ENCODE measurements at regions not wholly inside any gene's neighbourhood (a gene's known extent, or its start where the extent isn't known, plus 50 kb on each side); places are given as distances from the start of the nearest gene placed in this dataset.

GRCh38 chr5:82332886-82333615 lies 54.9 kb upstream of the RPS23 start:
- DNase-seq (ENCODE audit: low spot score), result no peak
- no peak overlapping the region for H3K4me2 ChIP-seq (ENCODE audit: low read length)
- no peaks in the 10 kb centered on the region for H4K20me1 ChIP-seq (ENCODE audit: insufficient read depth, low read length)
- ChIA-PET POLR2A (interaction anchor here (0.5 to 0.7 kb wide), 2 partner anchors 867 to 1133 kb away, joined by 3 to 4 read pairs; no protein-coding TSS in a partner anchor), CTCF (ENCODE audit: unreplicated experiment) (no interaction called here)
- no peaks in the 10 kb centered on the region for H3K9me2 ChIP-seq (ENCODE audit: insufficient read depth, low read length)
- no peak overlapping the region for H3K27ac ChIP-seq (ENCODE audit: low read depth, low read length, poor library complexity, severe bottlenecking)
- no peaks in the 10 kb centered on the region for H3K79me2 ChIP-seq (ENCODE audit: insufficient read depth, low read depth, low read length)
- intact Hi-C loops (cut with micrococcal nuclease; ENCODE audit: unreplicated experiment), result no loop called here
- TF ChIP-seq CTCF (conservative IDR thresholded peaks at IDR 0.05; ENCODE audit: low read length), result no peak
- no peak for TF ChIP-seq EZH2phosphoT487 (IDR thresholded peaks at IDR 0.05; ENCODE audit: borderline replicate concordance, low read depth, low read length)
- H3K9me3 ChIP-seq (ENCODE audit: low read length), result no peaks in the 10 kb centered on the region
- BruUV-seq (replicated peaks), result no TSS peak
- H2AFZ ChIP-seq (ENCODE audit: low read length), result no peak overlapping the region
- no peak overlapping the region for H3K4me3 ChIP-seq (ENCODE audit: low read depth, low read length, poor library complexity, severe bottlenecking)
- H3K4me1 ChIP-seq (ENCODE audit: insufficient read depth, low read length, poor library complexity, severe bottlenecking), result no peaks in the 10 kb centered on the region
- no peaks in the 10 kb centered on the region for H3K36me3 ChIP-seq (ENCODE audit: insufficient read depth, low read length)

- no peak for TF ChIP-seq EZH2phosphoT487 (IDR thresholded peaks at IDR 0.05; ENCODE audit: borderline replicate concordance, low read depth, low read length)
- no peak for TF ChIP-seq CTCF (conservative IDR thresholded peaks at IDR 0.05; ENCODE audit: low read length)
- BruUV-seq (replicated peaks), result no TSS peak
- ChIA-PET POLR2A (interaction anchor here (0.7 to 0.9 kb wide), 2 partner anchors 752 to 868 kb away, joined by 3 to 4 read pairs; no protein-coding TSS in a partner anchor), CTCF (ENCODE audit: unreplicated experiment) (no interaction called here)
- intact Hi-C loops (cut with micrococcal nuclease; ENCODE audit: unreplicated experiment), result no loop called here
- no peaks in the 10 kb centered on the region for H4K20me1 ChIP-seq (ENCODE audit: insufficient read depth, low read length)
- no peak overlapping the region for H3K4me2 ChIP-seq (ENCODE audit: low read length)
- no peaks in the 10 kb centered on the region for H3K36me3 ChIP-seq (ENCODE audit: insufficient read depth, low read length)
- no peaks in the 10 kb centered on the region for H3K9me2 ChIP-seq (ENCODE audit: insufficient read depth, low read length)
- DNase-seq (ENCODE audit: low spot score), result no peak
- no peak overlapping the region for H3K27ac ChIP-seq (ENCODE audit: low read depth, low read length, poor library complexity, severe bottlenecking)
- H2AFZ ChIP-seq (ENCODE audit: low read length), result no peak overlapping the region
- no peaks in the 10 kb centered on the region for H3K79me2 ChIP-seq (ENCODE audit: insufficient read depth, low read depth, low read length)
- no peak overlapping the region for H3K4me3 ChIP-seq (ENCODE audit: low read depth, low read length, poor library complexity, severe bottlenecking)
- H3K4me1 ChIP-seq (ENCODE audit: insufficient read depth, low read length, poor library complexity, severe bottlenecking), result no peaks in the 10 kb centered on the region
- H3K9me3 ChIP-seq (ENCODE audit: low read length), result no peaks in the 10 kb centered on the region
Observed at GRCh38 chr5:82332064-82332855, 54.1 kb upstream of the RPS23 start.
